Kidney capillary endothelial cell (primary cell): ENCODE measurements at regions not wholly inside any gene's neighbourhood (a gene's known extent, or its start where the extent isn't known, plus 50 kb on each side); places are given as distances from the start of the nearest gene placed in this dataset.

Experiments
- DNase-seq: peaks from one replicate; pipeline ENCODE4 v3.0.0-alpha.2; 2018; ENCODE audit warnings: low spot score

- no peak for DNase-seq
Measured at GRCh38 chr22:48171271-48171691, 1408.8 kb downstream of the TBC1D22A start.

GRCh38 chr22:48169227-48169626 lies 1406.8 kb downstream of the TBC1D22A start:
- DNase-seq, result no peak

GRCh38 chr22:48167238-48167637 lies 1404.8 kb downstream of the TBC1D22A start:
- no peak for DNase-seq

DNA sequence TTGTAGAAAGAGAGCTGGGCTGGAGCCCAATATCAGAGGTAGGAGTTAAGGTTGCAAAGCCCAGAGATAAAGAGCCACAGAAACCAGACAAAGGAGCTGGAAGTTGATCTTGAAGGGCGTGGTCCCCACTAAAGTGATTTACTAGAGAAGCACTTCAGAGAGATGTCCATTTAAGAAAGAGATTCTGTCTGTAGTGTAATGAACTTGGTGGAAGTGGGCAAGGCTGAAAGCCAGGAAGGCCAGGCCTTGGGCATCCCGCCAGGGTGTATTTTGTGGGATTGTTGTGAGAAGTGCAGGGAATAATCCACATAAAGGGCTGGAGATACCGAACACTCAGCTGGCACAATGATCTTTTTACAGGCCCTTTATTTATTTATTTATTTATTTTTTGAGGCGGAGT lies 1398.8 kb downstream of the TBC1D22A start:
- no peak for DNase-seq

DNA sequence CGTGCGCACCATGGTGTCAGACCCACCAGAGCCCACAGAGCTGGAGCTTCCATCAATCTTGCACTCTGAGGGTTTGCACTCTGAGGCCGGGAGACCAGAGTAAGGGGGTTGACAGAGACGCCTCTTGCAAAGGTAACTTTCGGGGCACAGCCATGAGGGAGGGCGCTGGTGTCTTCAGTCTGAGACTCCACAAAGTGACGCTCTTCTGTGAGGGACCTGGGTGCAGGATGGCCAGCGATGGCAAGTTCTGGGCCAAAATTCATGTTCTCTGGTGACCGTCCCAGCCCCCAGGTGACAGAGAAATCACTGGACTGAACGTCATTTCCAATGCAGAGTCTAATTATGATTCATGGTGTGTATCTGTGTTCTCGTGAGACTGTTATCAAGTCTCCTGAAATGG lies 1395.2 kb downstream of the TBC1D22A start:
- no peak for DNase-seq

DNA sequence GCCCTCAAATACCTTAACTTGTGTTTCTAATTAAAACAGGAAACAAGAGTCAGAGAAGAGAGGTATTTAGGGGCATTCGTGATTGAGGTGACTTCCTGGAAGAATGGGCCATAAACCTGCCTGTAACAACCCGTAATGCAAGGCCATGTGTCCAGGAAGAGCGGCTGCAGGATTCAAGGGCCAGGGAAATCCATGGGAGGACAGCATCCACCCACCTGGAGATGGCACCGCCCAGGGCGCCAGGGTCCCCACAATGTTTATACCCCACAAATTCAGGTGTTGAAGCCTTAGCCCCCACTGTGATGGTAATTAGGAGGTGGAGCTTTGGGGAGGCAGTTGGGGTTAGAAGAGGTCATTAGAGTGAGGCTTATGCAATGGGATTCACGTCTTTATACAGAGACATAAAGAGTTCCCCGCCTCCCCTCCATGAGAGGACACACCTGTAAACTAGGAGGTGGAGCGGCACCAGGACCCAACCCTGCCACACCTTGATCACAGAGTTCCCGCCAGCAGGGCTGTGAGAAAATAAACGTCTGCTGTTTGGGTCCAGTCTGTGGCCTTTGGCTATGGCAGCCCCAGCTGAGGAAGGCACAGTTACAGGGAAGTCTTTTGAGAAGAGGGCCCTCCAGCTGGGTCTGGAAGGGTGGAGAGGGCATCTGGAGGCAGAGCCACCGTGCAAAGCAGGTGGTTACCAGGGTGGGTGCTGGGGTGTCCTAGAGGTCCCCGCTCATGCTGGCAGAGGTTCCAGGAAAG lies 1394.3 kb downstream of the TBC1D22A start:
- DNase-seq, result no peak

DNA sequence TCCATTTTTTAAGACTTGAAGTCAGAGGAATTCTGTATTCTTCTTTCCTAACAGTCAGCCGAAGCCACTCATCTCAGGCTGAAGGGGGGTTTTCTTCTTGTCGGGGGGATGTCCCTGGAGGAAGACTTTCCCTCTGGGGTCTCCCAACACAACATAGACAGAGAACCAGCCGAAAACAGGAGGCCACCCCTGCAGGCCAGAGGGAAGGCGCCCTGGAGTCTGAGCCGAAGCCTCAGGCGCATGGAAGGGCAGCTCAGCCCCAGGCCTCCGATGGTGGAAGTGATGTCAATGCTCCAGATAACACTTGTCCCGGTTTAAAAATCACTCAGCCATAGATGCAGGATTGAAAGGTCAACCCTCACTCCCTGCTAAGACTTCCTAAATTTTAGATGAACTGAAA lies 1393.0 kb downstream of the TBC1D22A start:
- no peak for DNase-seq

- no peak for DNase-seq
Measured at GRCh38 chr22:48154943-48155240, 1392.4 kb downstream of the TBC1D22A start.

- no peak for DNase-seq
Measured at GRCh38 chr22:48154169-48154942, 1391.9 kb downstream of the TBC1D22A start.

GRCh38 chr22:48153726-48154125 lies 1391.3 kb downstream of the TBC1D22A start:
- DNase-seq, result no peak

DNA sequence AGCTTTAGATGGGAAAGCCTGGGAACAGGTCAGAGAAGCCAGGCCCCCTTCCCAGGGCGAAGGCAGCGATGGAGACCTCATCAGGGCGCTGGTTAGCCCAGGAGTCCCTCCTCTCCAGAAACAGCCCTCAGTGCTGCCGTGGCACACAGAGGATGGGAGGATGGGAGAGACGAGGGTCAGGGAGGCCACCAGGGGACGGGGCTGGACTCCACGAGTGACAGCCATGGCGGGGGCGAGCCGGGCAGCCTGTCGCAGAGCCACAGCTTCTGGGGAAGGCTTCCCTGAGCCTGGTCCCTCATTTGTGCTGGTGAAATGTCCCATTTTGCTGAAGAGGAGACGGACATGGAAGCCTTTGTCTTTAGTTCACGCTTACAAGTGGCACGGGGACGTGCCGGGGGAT lies 1390.5 kb downstream of the TBC1D22A start:
- DNase-seq, result no peak

DNA sequence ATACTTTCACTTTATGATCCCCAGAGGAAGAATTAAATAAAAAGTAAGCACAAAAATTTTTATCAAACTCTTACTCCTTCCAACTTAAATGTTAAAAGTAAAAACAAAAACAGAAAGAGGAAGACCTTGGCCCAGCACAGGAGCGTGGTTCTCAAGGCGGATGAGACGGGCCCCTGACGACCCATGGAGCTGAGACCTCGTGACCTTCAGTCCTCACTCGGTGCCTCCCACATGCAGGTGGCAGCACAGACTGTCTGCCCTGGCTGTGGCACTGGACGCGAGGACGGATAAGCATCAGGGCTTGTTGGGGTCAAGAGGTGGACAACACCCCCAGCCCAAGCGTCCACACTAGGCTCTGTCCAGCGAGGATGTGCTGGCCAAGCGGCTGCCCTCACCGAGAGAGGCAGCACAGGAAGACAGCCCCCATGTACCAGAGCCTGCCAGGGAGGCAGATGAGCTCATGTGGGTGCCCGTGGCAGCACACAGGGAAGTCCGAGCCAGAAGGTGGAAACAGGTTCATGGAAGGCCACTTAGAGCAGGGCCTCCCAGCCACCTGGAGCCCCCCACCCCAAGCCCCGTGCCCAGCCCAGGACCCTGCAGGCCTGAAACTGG lies 1389.8 kb downstream of the TBC1D22A start:
- DNase-seq, result no peak

GRCh38 chr22:48151641-48152040 lies 1389.2 kb downstream of the TBC1D22A start:
- DNase-seq, result no peak

GRCh38 chr22:48147831-48148230 lies 1385.4 kb downstream of the TBC1D22A start:
- DNase-seq, result no peak

DNA sequence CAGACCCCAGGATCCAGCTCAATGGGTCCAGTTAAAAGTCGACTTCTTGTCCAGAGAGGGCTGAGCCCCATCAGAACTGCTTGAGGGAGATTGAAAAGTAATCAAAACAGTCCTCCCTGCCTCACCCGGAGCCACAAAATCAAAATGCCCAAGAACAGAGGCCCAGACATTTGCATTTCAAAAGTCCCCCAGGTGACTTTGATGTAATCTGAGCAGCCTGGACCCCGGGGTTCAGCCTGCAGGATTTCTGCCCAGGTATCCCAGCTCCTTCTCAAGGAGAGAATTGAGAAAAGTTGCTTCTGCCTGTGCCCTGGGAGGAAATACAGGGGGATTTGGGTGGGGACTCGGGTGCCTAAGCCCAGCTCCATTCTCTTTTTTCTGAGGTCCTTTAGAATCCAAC lies 1385.0 kb downstream of the TBC1D22A start:
- DNase-seq, result no peak

DNA sequence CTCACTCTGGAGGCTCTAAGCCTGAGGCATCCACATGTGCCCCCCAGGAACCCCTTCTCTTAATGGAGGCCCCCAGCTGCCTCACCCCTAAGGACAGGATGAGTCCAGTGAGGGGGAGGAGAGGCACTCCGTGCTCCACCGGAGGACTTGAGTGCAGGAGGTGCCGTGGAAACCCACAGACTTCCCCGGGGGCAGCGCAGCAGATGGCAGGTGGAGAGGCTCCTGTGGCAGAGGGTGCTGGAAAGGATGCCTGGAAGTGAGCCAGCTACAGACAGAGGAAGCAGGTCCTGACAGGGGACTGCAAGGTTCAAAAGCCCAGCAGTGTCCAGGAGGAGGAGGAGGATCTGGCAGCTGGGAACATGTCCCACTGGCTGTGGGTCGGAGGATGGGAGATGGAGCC lies 1384.0 kb downstream of the TBC1D22A start:
- no peak for DNase-seq

- no peak for DNase-seq
Measured at GRCh38 chr22:48145738-48146137, 1383.3 kb downstream of the TBC1D22A start.

- no peak for DNase-seq
Measured at GRCh38 chr22:48144318-48144717, 1381.9 kb downstream of the TBC1D22A start.

GRCh38 chr22:48143856-48144255 lies 1381.4 kb downstream of the TBC1D22A start:
- no peak for DNase-seq

DNA sequence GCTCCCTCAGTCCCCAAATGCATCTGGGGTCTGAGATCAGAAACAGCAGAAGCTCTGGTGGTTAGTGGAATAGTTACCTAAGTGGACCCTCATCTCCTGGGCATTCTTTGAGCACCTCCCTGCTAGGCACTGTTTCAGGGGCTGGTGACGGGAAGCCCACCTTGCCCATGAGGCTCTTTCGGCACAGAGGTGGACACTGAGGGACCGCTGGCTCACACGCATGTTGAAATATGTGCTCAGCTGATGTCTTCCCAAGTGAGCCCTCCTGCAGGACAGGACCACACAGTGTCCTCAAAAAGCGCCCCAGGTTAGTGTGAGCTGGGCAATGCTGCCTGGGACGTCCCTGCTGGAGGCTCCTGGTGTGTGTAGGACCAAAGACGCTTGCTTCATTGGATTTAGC lies 1379.9 kb downstream of the TBC1D22A start:
- no peak for DNase-seq

- DNase-seq, result no peak
Measured at GRCh38 chr22:48141301-48141700, 1378.9 kb downstream of the TBC1D22A start.

DNA sequence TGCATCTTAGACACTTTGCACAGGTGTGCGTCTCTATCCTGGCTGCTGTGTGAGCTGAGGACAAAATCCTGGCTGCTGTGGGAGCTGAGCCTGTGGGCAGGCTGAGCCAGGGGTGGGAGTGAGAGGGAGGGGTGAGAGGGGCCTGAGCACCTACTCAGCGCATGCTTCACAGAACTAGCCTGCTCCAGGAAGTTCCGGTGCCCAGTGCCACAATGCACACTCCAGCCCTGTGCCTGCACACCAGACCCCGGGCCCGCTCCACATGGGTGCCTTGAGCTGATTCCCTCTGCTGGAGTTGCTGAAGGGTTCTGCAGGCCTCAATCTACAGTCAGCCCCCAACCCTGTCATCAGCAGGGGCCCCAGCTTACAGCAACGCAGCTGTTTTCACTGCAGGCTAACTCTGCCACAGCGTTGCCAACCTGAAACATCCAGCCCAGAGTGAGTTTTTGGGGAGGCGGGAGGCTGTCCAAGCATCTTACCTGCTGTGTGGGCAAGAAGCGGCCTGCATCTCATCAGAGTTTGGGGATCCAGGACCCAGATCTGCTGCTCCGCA lies 1377.9 kb downstream of the TBC1D22A start:
- DNase-seq, result no peak

DNA sequence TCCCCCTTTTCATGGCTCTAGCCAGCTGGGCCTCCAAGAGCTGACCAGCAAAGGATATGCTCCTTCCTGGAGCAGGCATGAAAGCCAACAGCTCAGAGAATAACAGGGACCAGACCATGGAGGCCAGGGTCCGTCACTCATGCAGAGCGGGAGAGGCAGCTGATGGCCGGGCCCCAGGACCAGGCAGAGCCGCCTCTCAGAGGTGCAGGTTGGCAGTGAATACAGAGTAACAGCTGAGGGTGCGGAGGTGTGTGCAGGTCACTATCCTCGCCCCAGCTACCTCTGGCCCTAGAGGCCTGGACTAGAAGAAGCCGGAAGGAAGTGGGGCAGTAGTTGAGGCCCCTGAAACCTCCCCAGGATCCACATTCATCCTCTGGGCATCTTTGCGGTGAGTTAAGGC lies 1377.3 kb downstream of the TBC1D22A start:
- DNase-seq, result no peak
